ENCODE measurements at regions not wholly inside any gene's neighbourhood (a gene's known extent, or its start where the extent isn't known, plus 50 kb on each side); places are given as distances from the start of the nearest gene placed in this dataset.

GRCh38 chr10:8439040-8439439 lies 384.6 kb downstream of the GATA3 start (continued):
- TF ChIP-seq CTCF (IDR thresholded peaks at IDR 0.05; ENCODE audit: low read depth, low read length, missing input control) (no peak), TAF1 (conservative IDR thresholded peaks at IDR 0.05) (no peak), FOXA1 (IDR thresholded peaks at IDR 0.05) (no peak)

- Histone ChIP-seq H3K27ac (ENCODE audit: low read depth in 1 of 2, low read length in 2 of 2) (no peak overlapping the region), H3K36me3 (ENCODE audit: control insufficient read depth in 4 of 4, insufficient read depth in 3 of 4, low read depth in 1 of 4, low read length in 3 of 4) (no peaks in the 10 kb centered on the region), H3K9me3 (ENCODE audit: control insufficient read depth in 4 of 4, low read length in 3 of 4) (no peaks in the 10 kb centered on the region), H3K27me3 (ENCODE audit: control insufficient read depth in 4 of 4, insufficient read depth in 4 of 4, low read length in 3 of 4) (peaks cover 0 to 12% (median 0%) of the 10 kb centered on the region in 4 donors), H3K4me1 (ENCODE audit: control insufficient read depth in 4 of 4, insufficient read depth in 4 of 4, low read length in 3 of 4) (no peaks in the 10 kb centered on the region), H3K4me3 (ENCODE audit: low read depth in 1 of 3, low read length in 3 of 3) (no peak overlapping the region), H3K9ac (ENCODE audit: low read depth in 1 of 2, low read length in 2 of 2) (no peak overlapping the region)
- WGBS = 16% methylated on average over 7 of the region's 7 CpGs
- DNase-seq (ENCODE audit: low spot score) = no peak
- TF ChIP-seq RAD21 (IDR thresholded peaks at IDR 0.05) (peak; percentile 20 to 25), SP1 (IDR thresholded peaks at IDR 0.05) (no peak)
Observed at GRCh38 chr10:8444630-8445029, 390.1 kb downstream of the GATA3 start.

GRCh38 chr10:8445353-8445752 lies 390.9 kb downstream of the GATA3 start:
- TF ChIP-seq CTCF (IDR thresholded peaks at IDR 0.05; ENCODE audit: low read depth, low read length, missing input control) (no peak), ZBTB33 (IDR thresholded peaks at IDR 0.05) (no peak), JUND (IDR thresholded peaks at IDR 0.05) (no peak), YY1 (IDR thresholded peaks at IDR 0.05) (no peak), RXRA (IDR thresholded peaks at IDR 0.05) (no peak), NR2F2 (IDR thresholded peaks at IDR 0.05) (no peak)
- whole genome bisulfite sequencing = 88% methylated on average over 1 of the region's 1 CpG
- Histone ChIP-seq H3K4me3 (ENCODE audit: low read depth in 1 of 3, low read length in 3 of 3) (no peak overlapping the region), H3K27ac (ENCODE audit: low read depth in 1 of 2, low read length in 2 of 2) (no peak overlapping the region), H3K27me3 (ENCODE audit: control insufficient read depth in 4 of 4, insufficient read depth in 4 of 4, low read length in 3 of 4) (peaks cover 0 to 12% (median 0%) of the 10 kb centered on the region in 4 donors), H3K9ac (ENCODE audit: low read depth in 1 of 2, low read length in 2 of 2) (no peak overlapping the region), H3K9me3 (ENCODE audit: control insufficient read depth in 4 of 4, low read length in 3 of 4) (no peaks in the 10 kb centered on the region), H3K36me3 (ENCODE audit: control insufficient read depth in 4 of 4, insufficient read depth in 3 of 4, low read depth in 1 of 4, low read length in 3 of 4) (no peaks in the 10 kb centered on the region), H3K4me1 (ENCODE audit: control insufficient read depth in 4 of 4, insufficient read depth in 4 of 4, low read length in 3 of 4) (no peaks in the 10 kb centered on the region)
- DNase-seq (ENCODE audit: low spot score) = no peak

- WGBS = 73% methylated on average over 9 of the region's 9 CpGs
- Histone ChIP-seq H3K27me3 (ENCODE audit: control insufficient read depth in 4 of 4, insufficient read depth in 4 of 4, low read length in 3 of 4) (peaks cover 0 to 15% (median 0%) of the 10 kb centered on the region in 4 donors), H3K4me1 (ENCODE audit: control insufficient read depth in 4 of 4, insufficient read depth in 4 of 4, low read length in 3 of 4) (no peaks in the 10 kb centered on the region), H3K9me3 (ENCODE audit: control insufficient read depth in 4 of 4, low read length in 3 of 4) (no peaks in the 10 kb centered on the region), H3K4me3 (ENCODE audit: low read depth in 1 of 3, low read length in 3 of 3) (no peak overlapping the region), H3K9ac (ENCODE audit: low read depth in 1 of 2, low read length in 2 of 2) (no peak overlapping the region), H3K27ac (ENCODE audit: low read depth in 1 of 2, low read length in 2 of 2) (no peak overlapping the region), H3K36me3 (ENCODE audit: control insufficient read depth in 4 of 4, insufficient read depth in 3 of 4, low read depth in 1 of 4, low read length in 3 of 4) (no peaks in the 10 kb centered on the region)
- no peak for DNase-seq (ENCODE audit: low spot score)
- TF ChIP-seq EGR1 (IDR thresholded peaks at IDR 0.05; ENCODE audit: low read depth in 2 of 2) (no peak), CTCF (IDR thresholded peaks at IDR 0.05; ENCODE audit: low read depth, low read length, missing input control) (no peak), YY1 (IDR thresholded peaks at IDR 0.05) (no peak), MAX (IDR thresholded peaks at IDR 0.05) (no peak), SP1 (IDR thresholded peaks at IDR 0.05) (no peak), RXRA (IDR thresholded peaks at IDR 0.05) (no peak), JUND (IDR thresholded peaks at IDR 0.05) (no peak), TAF1 (conservative IDR thresholded peaks at IDR 0.05) (no peak), RAD21 (IDR thresholded peaks at IDR 0.05) (no peak), ATF3 (IDR thresholded peaks at IDR 0.05) (no peak), NR2F2 (IDR thresholded peaks at IDR 0.05) (no peak), FOXA1 (IDR thresholded peaks at IDR 0.05) (no peak), HNF4G (IDR thresholded peaks at IDR 0.05) (no peak), ZBTB33 (IDR thresholded peaks at IDR 0.05) (no peak)
Observed at GRCh38 chr10:8449909-8450308, 395.4 kb downstream of the GATA3 start.
